Gastrocnemius medialis (tissue), 4 donors: ENCODE measurements at regions not wholly inside any gene's neighbourhood (a gene's known extent, or its start where the extent isn't known, plus 50 kb on each side); places are given as distances from the start of the nearest gene placed in this dataset.

Experiments
- CTCF ChIP-seq, 5 experiments: fragments of 450-650 bp in 3 of 5; fragments of 200-600 bp in 2 of 5; sonication (generic) in 2 of 5; IDR thresholded peaks in 4 of 5; conservative IDR thresholded peaks in 1 of 5; 1 replicate in 4 of 5; 2 replicates in 1 of 5; pipeline ENCODE4 v1.5.1; 2016 to 2019; ENCODE audit warnings: antibody characterized with exemption in 5 of 5, mild to moderate bottlenecking in 3 of 5, moderate library complexity in 3 of 5
- POLR2A ChIP-seq, 2 donors: fragments of 450-650 bp; IDR thresholded peaks; one replicate each; pipeline ENCODE4 v1.6.1; 2017; ENCODE audit warnings: antibody characterized with exemption in 2 of 2, mild to moderate bottlenecking in 2 of 2, moderate library complexity in 2 of 2

GRCh38 chr20:48207505-48207904 is 422.2 kb upstream of the SULF2 start:
- TF ChIP-seq CTCF (IDR thresholded peaks at IDR 0.05 in 4 of 5, conservative IDR thresholded peaks at IDR 0.05 in 1 of 5) (no peak), POLR2A (IDR thresholded peaks at IDR 0.05) (no peak)
